Fibroblast of villous mesenchyme (primary cell): ENCODE measurements at regions not wholly inside any gene's neighbourhood (a gene's known extent, or its start where the extent isn't known, plus 50 kb on each side); places are given as distances from the start of the nearest gene placed in this dataset.
A peak's percentile ranks its signal among the peaks of the same experiment; 100 is the strongest.
"Not testable (repeated sequence)": the region's sequence is repeated elsewhere in the genome, so short reads cannot be mapped to it uniquely, and the experiment has no call there.

Experiments used
- DNase-seq: peaks from one replicate; pipeline ENCODE4 v3.0.0-alpha.2; 2010; ENCODE audit warnings: low read depth
- H3K4me3 ChIP-seq: 2 replicates; pipeline ENCODE4 v1.5.1; 2011; ENCODE audit warnings: low read depth, mild to moderate bottlenecking, low read length
- TF ChIP-seq, protein P1 (sequence below): IDR thresholded peaks from 2 replicates; pipeline ENCODE4 v1.5.1; 2012; ENCODE audit warnings: low read depth, mild to moderate bottlenecking, low read length; ENCODE audit not compliant: insufficient read depth

DNA sequence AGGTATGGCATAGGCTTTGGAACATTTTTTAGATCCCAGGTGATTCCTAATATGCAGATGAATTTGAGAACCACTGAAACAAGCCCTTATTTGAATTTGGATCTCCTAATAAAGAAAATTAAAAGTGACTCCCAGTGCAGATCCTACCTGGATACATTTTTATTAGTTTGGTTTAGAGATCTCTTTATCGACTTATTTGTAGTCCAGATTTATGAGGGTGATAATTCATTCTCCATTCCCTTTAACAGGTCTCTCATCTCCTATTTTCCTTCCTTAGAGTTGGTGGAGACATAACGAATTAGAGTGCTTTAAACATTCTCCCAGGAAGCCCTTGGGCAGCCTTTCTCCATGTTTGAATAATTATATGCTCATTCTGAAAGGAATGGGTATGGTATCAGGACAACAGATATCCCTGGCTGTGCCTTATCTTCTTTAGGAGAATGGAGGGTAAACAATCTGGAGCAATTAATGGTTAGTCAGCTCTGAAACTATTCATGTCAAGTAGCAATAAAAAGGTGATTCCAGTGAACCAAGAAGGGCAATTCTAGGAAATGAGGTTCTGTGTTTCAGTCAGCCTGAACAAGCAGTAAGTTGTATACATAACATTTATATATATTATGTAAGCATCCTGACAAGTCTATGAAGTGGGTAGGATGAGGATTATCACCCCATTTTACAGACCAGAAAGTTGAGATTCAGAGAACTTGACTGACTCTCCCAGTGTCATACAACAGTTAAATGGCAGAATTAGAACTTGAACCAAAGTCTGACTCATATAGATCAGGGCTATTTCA lies 53.9 kb upstream of the RCE1 start:
- no peak overlapping the region for H3K4me3 ChIP-seq
- DNase-seq = peak; percentile 72
- TF ChIP-seq, protein P1, sequence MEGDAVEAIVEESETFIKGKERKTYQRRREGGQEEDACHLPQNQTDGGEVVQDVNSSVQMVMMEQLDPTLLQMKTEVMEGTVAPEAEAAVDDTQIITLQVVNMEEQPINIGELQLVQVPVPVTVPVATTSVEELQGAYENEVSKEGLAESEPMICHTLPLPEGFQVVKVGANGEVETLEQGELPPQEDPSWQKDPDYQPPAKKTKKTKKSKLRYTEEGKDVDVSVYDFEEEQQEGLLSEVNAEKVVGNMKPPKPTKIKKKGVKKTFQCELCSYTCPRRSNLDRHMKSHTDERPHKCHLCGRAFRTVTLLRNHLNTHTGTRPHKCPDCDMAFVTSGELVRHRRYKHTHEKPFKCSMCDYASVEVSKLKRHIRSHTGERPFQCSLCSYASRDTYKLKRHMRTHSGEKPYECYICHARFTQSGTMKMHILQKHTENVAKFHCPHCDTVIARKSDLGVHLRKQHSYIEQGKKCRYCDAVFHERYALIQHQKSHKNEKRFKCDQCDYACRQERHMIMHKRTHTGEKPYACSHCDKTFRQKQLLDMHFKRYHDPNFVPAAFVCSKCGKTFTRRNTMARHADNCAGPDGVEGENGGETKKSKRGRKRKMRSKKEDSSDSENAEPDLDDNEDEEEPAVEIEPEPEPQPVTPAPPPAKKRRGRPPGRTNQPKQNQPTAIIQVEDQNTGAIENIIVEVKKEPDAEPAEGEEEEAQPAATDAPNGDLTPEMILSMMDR = no peak

DNA sequence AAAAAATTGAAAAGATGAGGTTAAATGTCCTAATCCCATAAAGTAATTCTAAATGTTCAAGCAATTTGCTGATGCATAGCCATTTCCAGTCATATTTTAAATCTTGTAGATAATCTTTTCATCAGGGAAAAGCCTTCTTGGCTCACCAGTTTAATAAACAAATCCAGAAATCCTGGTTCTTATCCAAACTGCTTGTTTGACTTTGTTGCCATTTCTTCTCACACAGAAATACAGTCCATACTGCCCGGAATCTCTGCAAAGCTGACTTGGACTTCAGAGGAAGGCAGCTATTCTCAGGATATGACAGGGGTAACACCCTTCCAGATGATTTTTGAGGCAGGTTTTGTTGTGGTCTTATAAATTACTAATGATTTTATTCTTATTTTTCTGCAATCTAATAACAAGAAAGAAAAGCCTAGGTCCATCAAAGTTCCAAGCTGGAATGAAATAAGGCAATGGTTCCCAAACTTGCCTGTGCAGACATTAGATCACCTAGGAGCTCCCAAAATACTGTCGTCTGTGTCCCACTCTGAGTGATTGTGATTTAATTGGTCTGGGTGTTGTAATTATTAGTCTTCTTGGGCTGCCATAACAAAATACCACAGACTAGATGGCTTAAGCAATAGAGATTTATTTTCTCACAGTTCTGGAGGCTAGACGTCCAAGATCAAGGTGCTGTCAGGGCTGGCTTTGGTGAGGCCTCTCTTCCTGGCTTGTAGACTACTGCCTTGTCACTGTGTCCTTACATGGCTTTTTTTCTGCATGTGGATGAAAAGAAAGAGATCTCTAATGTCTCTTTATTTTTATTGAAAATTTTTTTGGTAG lies 55.1 kb upstream of the RCE1 start:
- DNase-seq = peak; percentile 60
- TF ChIP-seq, protein P1 = no peak
- no peak overlapping the region for H3K4me3 ChIP-seq

DNA sequence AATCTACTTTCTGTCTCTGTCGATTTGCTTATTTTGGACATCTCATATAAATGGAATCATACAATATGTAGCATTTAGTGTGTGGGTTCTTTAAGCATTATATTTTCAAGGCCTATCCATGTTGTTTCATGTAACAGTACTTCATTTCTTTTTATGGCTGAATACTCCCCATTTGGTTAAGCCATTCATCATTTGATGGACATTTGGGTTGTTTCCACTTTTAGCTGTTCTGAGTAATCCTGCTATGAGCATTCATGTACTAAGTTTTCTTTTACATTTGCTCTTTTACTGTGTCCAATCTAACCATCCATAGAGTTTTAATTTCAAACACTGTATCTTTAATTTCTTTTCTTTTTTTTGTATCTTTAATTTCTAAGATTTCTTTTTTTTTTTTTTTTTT lies 55.6 kb upstream of the SPTBN2 start:
- no peak overlapping the region for H3K4me3 ChIP-seq
- no peak for DNase-seq
- TF ChIP-seq, protein P1 = no peak

DNA sequence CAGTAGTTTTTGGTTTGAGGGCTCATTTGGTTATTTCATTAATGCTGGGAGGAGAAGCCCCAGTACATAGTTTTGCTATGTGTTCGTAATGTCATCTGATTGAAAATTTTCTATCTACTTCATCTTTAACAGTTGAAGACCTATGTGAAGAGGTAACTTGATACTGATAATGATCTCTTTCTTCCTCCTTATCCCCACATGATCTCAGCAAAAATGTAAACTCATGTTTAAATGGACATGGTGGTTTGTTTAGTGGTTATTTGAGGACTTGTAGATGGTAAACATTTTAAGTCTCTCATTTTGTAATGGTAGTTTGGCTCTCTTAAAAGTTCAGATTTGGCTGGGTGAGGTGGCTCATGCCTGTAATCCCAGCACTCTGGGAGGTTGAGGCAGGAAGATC lies 53.7 kb upstream of the SPTBN2 start:
- TF ChIP-seq, protein P1 = no peak
- no peak overlapping the region for H3K4me3 ChIP-seq
- peak; percentile 15 for DNase-seq

DNA sequence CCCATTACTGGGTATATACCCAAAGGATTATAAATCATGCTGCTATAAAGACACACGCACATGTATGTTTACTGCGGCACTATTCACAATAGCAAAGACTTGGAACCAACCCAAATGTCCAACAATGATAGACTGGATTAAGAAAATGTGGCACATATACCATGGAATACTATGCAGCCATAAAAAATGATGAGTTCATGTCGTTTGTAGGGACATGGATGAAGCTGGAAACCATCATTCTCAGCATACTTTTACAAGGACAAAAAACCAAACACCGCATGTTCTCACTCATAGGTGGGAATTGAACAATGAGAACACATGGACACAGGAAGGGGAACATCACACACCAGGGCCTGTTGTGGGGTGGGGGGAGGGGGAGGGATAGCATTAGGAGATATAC lies 50.6 kb upstream of the SPTBN2 start:
- not testable (repeated sequence) for H3K4me3 ChIP-seq

More for the DNA sequence above, 50.6 kb upstream of the SPTBN2 start:
- not testable (repeated sequence) for DNase-seq
